Peyer's patch (tissue), 4 donors: ENCODE measurements at regions not wholly inside any gene's neighbourhood (a gene's known extent, or its start where the extent isn't known, plus 50 kb on each side); places are given as distances from the start of the nearest gene placed in this dataset.

Experiments
- DNase-seq, 3 donors: peaks; one replicate each; pipeline ENCODE4 v3.0.0-alpha.2; 2017 to 2019
- H3K27ac ChIP-seq, 4 donors: fragments of 200-600 bp; sonication (generic); one replicate each; pipeline ENCODE4 v1.5.1; 2016 to 2019
- H3K27me3 ChIP-seq, 2 donors: fragments of 200-600 bp; sonication (generic); one replicate each; pipeline ENCODE4 v1.5.1; 2019
- H3K36me3 ChIP-seq, 3 donors: fragments of 200-600 bp; sonication (generic); one replicate each; pipeline ENCODE4 v1.5.1; 2016 to 2019
- H3K4me1 ChIP-seq, 4 donors: fragments of 200-600 bp; sonication (generic); one replicate each; pipeline ENCODE4 v1.5.1; 2016 to 2019
- H3K4me3 ChIP-seq, 4 donors: fragments of 200-600 bp; sonication (generic); 1 replicate in 3 of 4; 2 replicates in 1 of 4; pipeline ENCODE4 v1.5.1; 2016 to 2019; ENCODE audit warnings: mild to moderate bottlenecking in 1 of 4
- H3K9me3 ChIP-seq, 4 donors: fragments of 200-600 bp; sonication (generic); one replicate each; pipeline ENCODE4 v1.5.1; 2016 to 2019; ENCODE audit warnings: mild to moderate bottlenecking in 1 of 4
- POLR2A ChIP-seq, 2 donors: fragments of 450-650 bp; IDR thresholded peaks; one replicate each; pipeline ENCODE4 v1.5.1; 2017; ENCODE audit warnings: antibody characterized with exemption in 2 of 2, mild to moderate bottlenecking in 2 of 2, moderate library complexity in 2 of 2
- TF ChIP-seq, protein P1 (sequence below), 6 experiments: fragments of 450-650 bp in 4 of 6; fragments of 200-600 bp in 2 of 6; sonication (generic) in 1 of 6; IDR thresholded peaks; one replicate each; pipeline ENCODE4 v1.5.1; 2017 to 2019; ENCODE audit warnings: antibody characterized with exemption in 6 of 6, mild to moderate bottlenecking in 3 of 6, moderate library complexity in 1 of 6

DNA sequence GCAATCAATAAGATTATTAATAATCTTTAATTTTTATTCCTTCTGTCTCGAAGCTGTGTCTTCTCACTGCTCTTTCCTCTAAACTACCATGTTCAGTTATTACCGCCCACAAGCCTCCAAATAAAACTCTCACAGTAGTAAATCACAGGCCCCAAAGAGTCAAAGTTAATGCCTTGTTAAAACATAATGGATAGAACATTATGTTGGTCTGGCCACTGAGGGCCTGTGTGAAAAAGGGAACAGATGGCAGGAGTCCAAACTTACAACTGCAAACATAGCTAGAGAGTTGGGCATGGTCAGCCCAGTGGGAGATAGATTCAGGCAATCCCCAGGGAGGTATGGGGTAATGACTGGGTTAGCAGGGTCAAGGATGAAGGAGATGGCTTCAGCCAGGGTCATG is 84.6 kb upstream of the TNIP3 start:
- H3K27ac ChIP-seq, result no peak overlapping the region
- no peak for DNase-seq

DNA sequence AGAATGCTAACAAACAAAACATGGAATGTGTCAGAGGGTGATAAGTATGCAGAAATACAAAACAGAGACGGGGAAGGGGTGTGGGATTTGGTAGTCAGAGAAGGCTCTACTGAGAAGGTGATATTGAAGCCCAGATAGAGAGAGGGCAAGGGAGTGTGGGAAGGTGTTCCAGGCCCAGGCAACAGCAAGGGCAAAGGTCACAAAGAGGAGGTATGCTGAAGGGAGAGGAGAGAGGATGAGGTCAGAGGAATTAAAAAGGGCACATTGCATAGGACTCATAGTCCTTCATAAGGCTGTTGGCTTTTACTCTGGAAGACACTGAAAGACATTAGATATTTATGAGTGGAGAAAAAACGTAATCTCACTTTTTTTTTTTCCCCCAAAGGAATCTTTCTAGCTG is 82.6 kb upstream of the TNIP3 start:
- no peak for DNase-seq
- Histone ChIP-seq H3K9me3 (no peaks in the 10 kb centered on the region), H3K27ac (no peak overlapping the region), H3K4me3 (no peak overlapping the region), H3K36me3 (no peaks in the 10 kb centered on the region), H3K27me3 (no peaks in the 10 kb centered on the region), H3K4me1 (no peaks in the 10 kb centered on the region)
- TF ChIP-seq, protein P1, sequence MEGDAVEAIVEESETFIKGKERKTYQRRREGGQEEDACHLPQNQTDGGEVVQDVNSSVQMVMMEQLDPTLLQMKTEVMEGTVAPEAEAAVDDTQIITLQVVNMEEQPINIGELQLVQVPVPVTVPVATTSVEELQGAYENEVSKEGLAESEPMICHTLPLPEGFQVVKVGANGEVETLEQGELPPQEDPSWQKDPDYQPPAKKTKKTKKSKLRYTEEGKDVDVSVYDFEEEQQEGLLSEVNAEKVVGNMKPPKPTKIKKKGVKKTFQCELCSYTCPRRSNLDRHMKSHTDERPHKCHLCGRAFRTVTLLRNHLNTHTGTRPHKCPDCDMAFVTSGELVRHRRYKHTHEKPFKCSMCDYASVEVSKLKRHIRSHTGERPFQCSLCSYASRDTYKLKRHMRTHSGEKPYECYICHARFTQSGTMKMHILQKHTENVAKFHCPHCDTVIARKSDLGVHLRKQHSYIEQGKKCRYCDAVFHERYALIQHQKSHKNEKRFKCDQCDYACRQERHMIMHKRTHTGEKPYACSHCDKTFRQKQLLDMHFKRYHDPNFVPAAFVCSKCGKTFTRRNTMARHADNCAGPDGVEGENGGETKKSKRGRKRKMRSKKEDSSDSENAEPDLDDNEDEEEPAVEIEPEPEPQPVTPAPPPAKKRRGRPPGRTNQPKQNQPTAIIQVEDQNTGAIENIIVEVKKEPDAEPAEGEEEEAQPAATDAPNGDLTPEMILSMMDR (IDR thresholded peaks at IDR 0.05), result no peak
- no peak for TF ChIP-seq POLR2A (IDR thresholded peaks at IDR 0.05)

More for the DNA sequence above, 84.6 kb upstream of the TNIP3 start:
- H3K27me3 ChIP-seq, result no peaks in the 10 kb centered on the region
- no peak for TF ChIP-seq POLR2A (IDR thresholded peaks at IDR 0.05)
- TF ChIP-seq, protein P1 (IDR thresholded peaks at IDR 0.05), result no peak
- no peaks in the 10 kb centered on the region for H3K4me1 ChIP-seq
- H3K9me3 ChIP-seq, result no peaks in the 10 kb centered on the region
- H3K36me3 ChIP-seq, result no peaks in the 10 kb centered on the region
- H3K4me3 ChIP-seq, result no peak overlapping the region

DNA sequence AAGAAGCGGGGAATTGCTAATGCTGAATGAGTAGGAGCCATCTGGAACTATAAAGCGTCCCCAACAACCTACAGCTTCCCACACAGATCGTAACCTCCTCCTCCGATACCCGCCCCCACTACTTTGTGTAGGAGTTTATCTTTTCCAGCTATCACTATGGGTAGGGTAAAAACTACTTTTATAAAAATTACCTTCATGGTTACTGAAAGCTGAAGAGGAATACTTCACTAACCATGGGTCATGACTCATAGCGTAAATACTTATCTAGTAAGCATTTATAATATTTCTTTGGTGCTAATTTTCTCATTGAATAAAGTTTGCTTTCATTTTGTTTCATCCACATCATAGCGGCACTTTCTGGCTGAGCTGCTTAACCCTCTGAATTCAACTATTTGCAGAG is 79.4 kb upstream of the TNIP3 start:
- peak overlapping the region in 2 of 4 donors; percentile 3 to 11 for H3K4me3 ChIP-seq
- no peaks in the 10 kb centered on the region for H3K36me3 ChIP-seq
- no peaks in the 10 kb centered on the region for H3K9me3 ChIP-seq
- H3K27me3 ChIP-seq, result no peaks in the 10 kb centered on the region
- DNase-seq, result no peak
- TF ChIP-seq, protein P1 (IDR thresholded peaks at IDR 0.05), result no peak
- no peak for TF ChIP-seq POLR2A (IDR thresholded peaks at IDR 0.05)
- H3K27ac ChIP-seq, result no peak overlapping the region
- H3K4me1 ChIP-seq, result no peaks in the 10 kb centered on the region

DNA sequence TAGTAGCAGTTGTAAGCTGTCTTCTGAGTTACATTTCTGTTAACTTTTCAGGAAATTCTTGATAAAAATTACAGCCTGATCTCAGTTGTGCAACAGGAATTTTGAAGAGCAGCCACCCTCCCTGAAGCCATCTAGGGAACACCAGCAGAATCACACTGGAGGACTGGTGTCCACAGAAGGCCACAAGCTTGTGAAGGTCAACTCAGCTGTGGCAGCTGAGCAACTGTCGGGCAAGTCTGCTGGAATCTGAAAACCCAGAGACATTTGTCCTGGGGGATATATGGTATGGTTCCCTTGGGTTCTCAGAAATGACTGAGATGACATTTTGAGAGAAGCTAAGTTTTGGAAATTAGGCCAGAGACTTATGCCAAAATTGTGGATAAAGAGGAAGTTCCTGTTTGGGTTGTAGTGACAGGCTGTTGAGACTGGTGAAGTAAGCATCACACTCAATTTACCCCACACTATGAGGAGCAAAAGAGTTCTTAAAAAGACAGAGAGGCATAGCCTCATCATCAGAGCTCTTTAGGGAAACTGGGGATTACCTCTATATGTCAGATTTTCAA is 78.1 kb upstream of the TNIP3 start:
- H3K4me1 ChIP-seq, result no peaks in the 10 kb centered on the region
- TF ChIP-seq, protein P1 (IDR thresholded peaks at IDR 0.05), result no peak
- TF ChIP-seq POLR2A (IDR thresholded peaks at IDR 0.05), result no peak
- no peaks in the 10 kb centered on the region for H3K27me3 ChIP-seq
- no peak for DNase-seq
- H3K36me3 ChIP-seq, result no peaks in the 10 kb centered on the region
- H3K27ac ChIP-seq, result no peak overlapping the region
- H3K4me3 ChIP-seq, result no peak overlapping the region
- no peaks in the 10 kb centered on the region for H3K9me3 ChIP-seq

DNA sequence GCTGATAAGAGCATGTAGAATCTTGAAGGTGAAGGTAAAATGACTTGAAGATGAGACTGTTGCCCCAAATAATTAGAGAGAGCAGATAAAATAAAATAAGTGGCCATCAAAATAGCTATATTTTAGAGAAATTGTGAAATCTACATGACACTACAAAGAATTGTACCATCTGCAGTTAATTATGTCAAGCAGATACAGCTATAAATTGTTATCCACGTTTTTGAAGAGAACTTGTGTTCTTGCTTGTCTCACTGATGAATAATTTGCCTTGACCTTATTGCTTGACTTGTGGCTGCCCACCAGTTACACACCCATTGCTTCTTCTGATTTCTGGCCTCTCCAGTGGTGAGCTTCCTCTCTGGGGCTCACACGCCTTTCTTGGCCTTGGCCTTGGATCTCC is 75.8 kb upstream of the TNIP3 start:
- Histone ChIP-seq H3K27me3 (no peaks in the 10 kb centered on the region), H3K4me1 (no peaks in the 10 kb centered on the region), H3K4me3 (no peak overlapping the region), H3K9me3 (no peaks in the 10 kb centered on the region), H3K27ac (no peak overlapping the region), H3K36me3 (no peaks in the 10 kb centered on the region)
- no peak for DNase-seq
- TF ChIP-seq, protein P1 (IDR thresholded peaks at IDR 0.05), result no peak
- no peak for TF ChIP-seq POLR2A (IDR thresholded peaks at IDR 0.05)

DNA sequence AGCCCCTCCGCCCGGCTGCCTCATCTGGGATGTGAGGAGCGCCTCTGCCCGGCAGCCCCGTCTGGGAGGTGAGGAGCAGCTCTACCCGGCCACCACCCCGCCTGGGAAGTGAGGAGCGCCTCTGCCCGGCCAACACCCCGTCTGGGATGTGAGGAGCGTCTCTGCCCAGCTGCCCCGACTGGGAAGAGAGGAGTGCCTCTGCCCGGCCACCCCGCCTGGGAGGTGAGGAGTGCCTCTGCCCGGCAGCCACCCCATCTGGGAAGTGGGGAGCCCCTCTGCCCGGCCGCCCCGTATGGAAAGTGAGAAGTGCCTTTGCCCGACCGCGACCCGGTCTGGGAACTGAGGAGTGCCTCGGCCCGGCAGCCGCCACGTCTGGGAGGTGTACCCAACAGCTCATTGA is 74.3 kb upstream of the TNIP3 start:
- no peaks in the 10 kb centered on the region for H3K36me3 ChIP-seq
- TF ChIP-seq, protein P1 (IDR thresholded peaks at IDR 0.05), result no peak
- TF ChIP-seq POLR2A (IDR thresholded peaks at IDR 0.05), result no peak
- no peaks in the 10 kb centered on the region for H3K9me3 ChIP-seq
- DNase-seq, result no peak
- no peak overlapping the region for H3K4me3 ChIP-seq
- no peak overlapping the region for H3K27ac ChIP-seq
- H3K4me1 ChIP-seq, result no peaks in the 10 kb centered on the region
- no peaks in the 10 kb centered on the region for H3K27me3 ChIP-seq
